HEK293T (cell line): ENCODE measurements at regions not wholly inside any gene's neighbourhood (a gene's known extent, or its start where the extent isn't known, plus 50 kb on each side); places are given as distances from the start of the nearest gene placed in this dataset.

Source experiments
- BHLHE40 ChIP-seq: fragments of 450-650 bp; IDR thresholded peaks from 2 replicates; pipeline ENCODE4 v1.6.1; 2016; ENCODE audit warnings: mild to moderate bottlenecking, moderate library complexity, borderline replicate concordance
- HDGF ChIP-seq: fragments of 450-650 bp; IDR thresholded peaks from 2 replicates; pipeline ENCODE4 v1.6.1; 2017; ENCODE audit warnings: antibody characterized with exemption, borderline replicate concordance
- TARDBP ChIP-seq: fragments of 450-650 bp; IDR thresholded peaks from 2 replicates; pipeline ENCODE4 v1.6.1; 2016
- ZNF384 ChIP-seq: fragments of 450-650 bp; IDR thresholded peaks from 2 replicates; pipeline ENCODE4 v1.6.1; 2016

DNA sequence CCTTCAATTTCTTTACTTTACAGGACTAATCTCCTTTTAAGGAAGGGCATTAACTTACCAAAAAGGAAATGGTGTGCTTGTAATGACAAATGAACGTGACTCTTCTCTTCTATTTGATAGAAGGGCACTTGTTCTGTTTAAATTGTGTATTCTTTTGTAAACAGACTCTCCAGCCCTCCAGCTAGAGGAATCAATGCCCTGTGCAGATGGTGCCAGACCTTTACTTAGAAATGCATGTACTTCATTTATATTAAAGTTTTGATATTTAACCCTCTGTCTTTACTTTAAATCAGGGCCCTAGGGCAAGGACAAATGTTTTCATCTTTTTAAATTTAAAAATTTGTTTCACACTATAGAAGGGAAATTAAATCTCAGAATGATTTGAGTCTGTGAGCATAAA, 355.1 kb downstream of the GBE1 start:
- TF ChIP-seq BHLHE40 (no peak), TARDBP (no peak), ZNF384 (no peak), HDGF (no peak)
